OCI-LY1 (cell line): ENCODE measurements at regions not wholly inside any gene's neighbourhood (a gene's known extent, or its start where the extent isn't known, plus 50 kb on each side); places are given as distances from the start of the nearest gene placed in this dataset.

Experiments
- H2AFZ ChIP-seq: fragments of 200-600 bp; sonication (generic), shearing (Covaris generic); 2 replicates; pipeline ENCODE4 v1.6.0; 2014; ENCODE audit warnings: antibody characterized with exemption, mild to moderate bottlenecking, low read length
- H3F3A ChIP-seq: fragments of 200-600 bp; sonication (generic), shearing (Covaris generic); 2 replicates; pipeline ENCODE4 v1.6.0; 2014; ENCODE audit warnings: mild to moderate bottlenecking, antibody characterized with exemption, low read length, moderate library complexity; ENCODE audit not compliant: insufficient read depth
- H3K27ac ChIP-seq: fragments of 200-600 bp; sonication (generic); 2 replicates; pipeline ENCODE4 v1.5.1; 2014; ENCODE audit warnings: low read length, mixed run types, mild to moderate bottlenecking, low read depth; ENCODE audit not compliant: poor library complexity, severe bottlenecking
- H3K27me3 ChIP-seq: fragments of 200-600 bp; sonication (generic); 2 replicates; pipeline ENCODE4 v1.6.0; 2014; ENCODE audit warnings: antibody characterized with exemption, mild to moderate bottlenecking, low read length, moderate library complexity; ENCODE audit not compliant: insufficient read depth
- H3K36me3 ChIP-seq: fragments of 200-600 bp; sonication (generic); 2 replicates; pipeline ENCODE4 v1.6.1; 2014; ENCODE audit warnings: mild to moderate bottlenecking, antibody characterized with exemption, low read length, moderate library complexity, mixed read lengths; ENCODE audit not compliant: insufficient read depth
- H3K4me1 ChIP-seq: fragments of 200-600 bp; sonication (generic); 2 replicates; pipeline ENCODE4 v1.5.1; 2014; ENCODE audit warnings: mild to moderate bottlenecking, low read length, moderate library complexity; ENCODE audit not compliant: insufficient read depth, severe bottlenecking
- H3K4me2 ChIP-seq: fragments of 200-600 bp; sonication (generic), shearing (Covaris generic); 2 replicates; pipeline ENCODE4 v1.6.1; 2014; ENCODE audit warnings: low read length
- H3K4me3 ChIP-seq: fragments of 200-600 bp; sonication (generic); 2 replicates; pipeline ENCODE4 v1.5.1; 2014; ENCODE audit warnings: low read length, low read depth, mild to moderate bottlenecking, mixed read lengths; ENCODE audit not compliant: poor library complexity, severe bottlenecking
- H3K79me2 ChIP-seq: fragments of 200-600 bp; shearing (Covaris generic); 2 replicates; pipeline ENCODE4 v1.6.1; 2016; ENCODE audit warnings: mixed run types, low read length, mixed read lengths; ENCODE audit not compliant: insufficient read depth
- H3K9ac ChIP-seq: fragments of 200-600 bp; sonication (generic), shearing (Covaris generic); 2 replicates; pipeline ENCODE4 v1.6.1; 2014; ENCODE audit warnings: mild to moderate bottlenecking, low read length, mixed read lengths
- H3K9me2 ChIP-seq: fragments of 200-600 bp; sonication (generic), shearing (Covaris generic); 2 replicates; pipeline ENCODE4 v1.6.1; 2014; ENCODE audit warnings: low read depth, mild to moderate bottlenecking, low read length, mixed read lengths
- H3K9me3 ChIP-seq: fragments of 200-600 bp; shearing (Covaris generic); 2 replicates; pipeline ENCODE4 v1.6.1; 2014; ENCODE audit warnings: low read length, mixed read lengths
- H4K20me1 ChIP-seq: fragments of 200-600 bp; sonication (generic), shearing (Covaris generic); 2 replicates; pipeline ENCODE4 v1.6.0; 2016; ENCODE audit warnings: mild to moderate bottlenecking, low read length; ENCODE audit not compliant: insufficient read depth
- CTCF ChIP-seq: fragments of 200-600 bp; sonication (generic), shearing (Covaris generic); IDR thresholded peaks from 2 replicates; pipeline ENCODE4 v1.5.1; 2017; ENCODE audit warnings: mild to moderate bottlenecking, antibody characterized with exemption, low read length, moderate library complexity, mixed read lengths
- EZH2 ChIP-seq: fragments of 200-600 bp; sonication (generic), shearing (Covaris generic); IDR thresholded peaks from 2 replicates; pipeline ENCODE4 v1.8.0; 2017; ENCODE audit warnings: borderline replicate concordance, mixed run types, mild to moderate bottlenecking, antibody characterized with exemption, low read length, moderate library complexity, mixed read lengths

- Histone ChIP-seq H2AFZ (no peak overlapping the region), H3F3A (no peaks in the 10 kb centered on the region), H3K9ac (no peak overlapping the region), H3K79me2 (no peaks in the 10 kb centered on the region), H3K4me1 (no peaks in the 10 kb centered on the region), H4K20me1 (no peaks in the 10 kb centered on the region), H3K36me3 (no peaks in the 10 kb centered on the region), H3K4me3 (no peak overlapping the region), H3K27ac (no peak overlapping the region), H3K9me2 (no peaks in the 10 kb centered on the region), H3K27me3 (no peaks in the 10 kb centered on the region), H3K9me3 (peaks cover 17% of the 10 kb centered on the region), H3K4me2 (no peak overlapping the region)
- TF ChIP-seq CTCF (no peak), EZH2 (no peak)
These were observed 458.8 kb downstream of the SPATA31D1 start for GRCh38 chr9:82447343-82447742.

GRCh38 chr9:82449986-82450385 is 461.4 kb downstream of the SPATA31D1 start:
- H2AFZ ChIP-seq: no peak overlapping the region
- no peaks in the 10 kb centered on the region for H3K79me2 ChIP-seq
- no peak overlapping the region for H3K27ac ChIP-seq
- H3K36me3 ChIP-seq: no peaks in the 10 kb centered on the region
- peaks cover 1% of the 10 kb centered on the region for H3K4me1 ChIP-seq
- no peaks in the 10 kb centered on the region for H3F3A ChIP-seq
- H3K4me2 ChIP-seq: no peak overlapping the region
- no peak overlapping the region for H3K9ac ChIP-seq
- no peaks in the 10 kb centered on the region for H3K27me3 ChIP-seq
- H3K9me3 ChIP-seq: peaks cover 20% of the 10 kb centered on the region
- H3K9me2 ChIP-seq: no peaks in the 10 kb centered on the region
- H3K4me3 ChIP-seq: no peak overlapping the region
- TF ChIP-seq EZH2 (no peak), CTCF (no peak)
- no peaks in the 10 kb centered on the region for H4K20me1 ChIP-seq

GRCh38 chr9:82454509-82455190 is 466.1 kb downstream of the SPATA31D1 start:
- Histone ChIP-seq H3K4me2 (no peak overlapping the region), H3K9me2 (no peaks in the 10 kb centered on the region), H3K9ac (no peak overlapping the region), H2AFZ (no peak overlapping the region), H3F3A (no peaks in the 10 kb centered on the region), H3K79me2 (no peaks in the 10 kb centered on the region), H3K27ac (no peak overlapping the region), H3K27me3 (no peaks in the 10 kb centered on the region), H3K4me3 (no peak overlapping the region), H4K20me1 (no peaks in the 10 kb centered on the region), H3K9me3 (peaks cover 12% of the 10 kb centered on the region), H3K36me3 (no peaks in the 10 kb centered on the region), H3K4me1 (peaks cover 39% of the 10 kb centered on the region)
- TF ChIP-seq CTCF (no peak), EZH2 (no peak)
